ENCODE measurements at regions not wholly inside any gene's neighbourhood (a gene's known extent, or its start where the extent isn't known, plus 50 kb on each side); places are given as distances from the start of the nearest gene placed in this dataset.

GRCh38 chr1:229114850-229115365 is 156.0 kb upstream of the RAB4A start:
- H3K4me3 ChIP-seq (replicated peaks; ENCODE audit: low read depth, low read length) = no peak overlapping the region
- DNase-seq (ENCODE audit: extremely low read depth, low read depth) = no peak
- TF ChIP-seq CTCF (IDR thresholded peaks at IDR 0.05; ENCODE audit: low read depth, low read length, missing control alignments) = no peak

- no peak overlapping the region for H3K4me3 ChIP-seq (replicated peaks; ENCODE audit: low read depth, low read length)
- TF ChIP-seq CTCF (IDR thresholded peaks at IDR 0.05; ENCODE audit: low read depth, low read length, missing control alignments) = no peak
- no peak for DNase-seq (ENCODE audit: extremely low read depth, low read depth)
Observed at GRCh38 chr1:229116114-229116513, 154.8 kb upstream of the RAB4A start.

- no peak for DNase-seq (ENCODE audit: extremely low read depth, low read depth)
- H3K4me3 ChIP-seq (replicated peaks; ENCODE audit: low read depth, low read length) = no peak overlapping the region
- no peak for TF ChIP-seq CTCF (IDR thresholded peaks at IDR 0.05; ENCODE audit: low read depth, low read length, missing control alignments)
Observed at GRCh38 chr1:229117664-229118300, 153.1 kb upstream of the RAB4A start.

- TF ChIP-seq CTCF (IDR thresholded peaks at IDR 0.05; ENCODE audit: low read depth, low read length, missing control alignments) = no peak
- DNase-seq (ENCODE audit: extremely low read depth, low read depth) = no peak
- H3K4me3 ChIP-seq (replicated peaks; ENCODE audit: low read depth, low read length) = no peak overlapping the region
Observed at GRCh38 chr1:229118477-229119061, 152.3 kb upstream of the RAB4A start.

GRCh38 chr1:229119161-229119560 is 151.8 kb upstream of the RAB4A start:
- H3K4me3 ChIP-seq (replicated peaks; ENCODE audit: low read depth, low read length) = no peak overlapping the region
- no peak for TF ChIP-seq CTCF (IDR thresholded peaks at IDR 0.05; ENCODE audit: low read depth, low read length, missing control alignments)
- DNase-seq (ENCODE audit: extremely low read depth, low read depth) = no peak

- DNase-seq (ENCODE audit: extremely low read depth, low read depth) = no peak
- H3K4me3 ChIP-seq (replicated peaks; ENCODE audit: low read depth, low read length) = no peak overlapping the region
- TF ChIP-seq CTCF (IDR thresholded peaks at IDR 0.05; ENCODE audit: low read depth, low read length, missing control alignments) = no peak
Observed at GRCh38 chr1:229119876-229120275, 151.0 kb upstream of the RAB4A start.

All from HFF-Myc (cell line).